Skeletal muscle satellite cell (primary cell): ENCODE measurements at regions not wholly inside any gene's neighbourhood (a gene's known extent, or its start where the extent isn't known, plus 50 kb on each side); places are given as distances from the start of the nearest gene placed in this dataset.

Experiments used
- H3K27me3 ChIP-seq: 2 replicates; pipeline ENCODE4 v1.7.0; 2013; ENCODE audit warnings: low read length; ENCODE audit not compliant: control insufficient read depth, insufficient read depth
- H3K36me3 ChIP-seq: 2 replicates; pipeline ENCODE4 v1.7.0; 2013; ENCODE audit warnings: mild to moderate bottlenecking, control low read depth, low read length; ENCODE audit not compliant: insufficient read depth
- H3K4me1 ChIP-seq: 2 replicates; pipeline ENCODE4 v1.7.0; 2013; ENCODE audit warnings: low read length; ENCODE audit not compliant: control insufficient read depth, insufficient read depth
- H3K4me2 ChIP-seq: 2 replicates; pipeline ENCODE4 v1.7.0; 2013; ENCODE audit warnings: mild to moderate bottlenecking, low read length
- H3K4me3 ChIP-seq: 2 replicates; pipeline ENCODE4 v1.7.0; 2013; ENCODE audit warnings: low read length
- H3K9ac ChIP-seq: 2 replicates; pipeline ENCODE4 v1.7.0; 2013; ENCODE audit warnings: mild to moderate bottlenecking, low read depth, low read length, moderate library complexity
- H3K9me3 ChIP-seq: replicated peaks from 2 replicates; pipeline ENCODE4 v1.7.0; 2013; ENCODE audit warnings: mild to moderate bottlenecking, control low read depth, low read length

DNA sequence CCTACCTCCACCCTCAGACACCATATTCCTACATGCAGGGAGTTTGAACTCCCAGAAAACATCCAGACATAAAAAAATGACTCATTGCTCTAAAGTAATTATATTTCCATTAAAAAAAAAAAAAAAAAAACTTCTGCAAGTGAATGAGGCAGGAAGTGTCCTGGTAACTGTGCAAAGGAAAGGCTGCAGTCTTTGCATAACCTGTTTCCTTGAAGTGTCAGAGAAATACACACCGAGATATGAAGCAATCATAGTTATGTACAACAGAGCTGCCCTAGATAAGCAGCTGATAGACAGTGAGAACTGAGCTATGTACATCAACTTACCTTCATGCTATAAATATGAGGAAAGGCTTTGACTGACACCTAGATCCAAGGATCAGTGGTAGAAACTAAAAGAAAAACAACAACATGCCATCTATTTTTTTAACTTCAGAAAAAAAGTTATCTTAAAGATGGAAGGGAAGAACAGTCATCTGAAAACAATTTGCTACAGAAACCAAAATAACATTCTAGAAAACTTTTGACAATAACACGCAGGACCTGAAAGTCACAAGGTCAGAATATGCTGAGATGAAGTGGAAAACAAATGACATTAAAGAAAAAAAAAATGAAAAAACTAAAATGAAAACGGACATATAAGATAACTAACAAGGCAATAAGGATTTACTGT lies 263.2 kb downstream of the SEC23A start:
- Histone ChIP-seq H3K4me2 (no peak overlapping the region), H3K4me1 (peaks cover 10% of the 10 kb centered on the region), H3K9ac (no peak overlapping the region), H3K4me3 (no peak overlapping the region), H3K9me3 (no peaks in the 10 kb centered on the region), H3K36me3 (no peaks in the 10 kb centered on the region), H3K27me3 (no peaks in the 10 kb centered on the region)

GRCh38 chr14:38838979-38839323 lies 264.1 kb downstream of the SEC23A start:
- Histone ChIP-seq H3K4me2 (no peak overlapping the region), H3K4me3 (no peak overlapping the region), H3K4me1 (peaks cover 10% of the 10 kb centered on the region), H3K9me3 (no peaks in the 10 kb centered on the region), H3K36me3 (no peaks in the 10 kb centered on the region), H3K27me3 (no peaks in the 10 kb centered on the region), H3K9ac (no peak overlapping the region)

GRCh38 chr14:38838049-38838978 lies 264.7 kb downstream of the SEC23A start:
- Histone ChIP-seq H3K9me3 (no peaks in the 10 kb centered on the region), H3K27me3 (no peaks in the 10 kb centered on the region), H3K4me1 (peaks cover 10% of the 10 kb centered on the region), H3K9ac (no peak overlapping the region), H3K4me3 (no peak overlapping the region), H3K4me2 (no peak overlapping the region), H3K36me3 (no peaks in the 10 kb centered on the region)

DNA sequence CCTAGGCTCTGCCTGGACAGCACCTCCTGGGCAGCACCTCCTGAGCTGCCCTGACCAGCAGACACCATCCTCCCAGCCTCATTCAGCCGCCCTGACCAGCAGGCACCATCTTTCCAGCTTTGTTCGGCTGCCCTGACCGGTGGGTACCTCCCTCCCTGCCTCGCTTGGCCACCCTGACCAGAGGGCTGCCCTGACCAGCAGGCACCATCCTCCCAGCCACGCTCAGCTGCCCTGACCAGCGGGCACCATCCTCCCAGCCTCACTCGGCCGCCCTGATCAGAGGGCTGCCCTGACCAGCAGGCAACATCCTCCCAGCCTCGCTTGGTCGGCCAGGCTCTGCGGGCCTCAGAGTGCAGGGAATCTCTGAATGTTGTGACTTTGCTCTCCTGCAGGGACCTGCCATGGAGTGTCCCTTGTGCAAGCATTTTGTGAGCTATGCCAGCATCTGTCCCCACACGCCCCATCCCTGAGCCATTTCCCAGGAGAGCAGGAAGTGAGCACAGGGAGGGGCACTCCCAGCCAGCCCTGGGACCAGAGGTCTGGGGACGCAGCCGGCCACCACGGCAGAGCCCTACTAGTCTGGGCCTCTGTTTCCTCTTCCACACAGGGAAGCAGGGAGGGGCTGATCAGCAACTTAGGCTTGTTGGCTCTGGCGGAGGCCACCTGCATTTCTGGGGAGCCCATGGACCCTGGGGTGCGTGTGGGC lies 265.5 kb downstream of the SEC23A start:
- Histone ChIP-seq H3K4me1 (peaks cover 10% of the 10 kb centered on the region), H3K9me3 (no peaks in the 10 kb centered on the region), H3K9ac (no peak overlapping the region), H3K36me3 (no peaks in the 10 kb centered on the region), H3K4me2 (no peak overlapping the region), H3K27me3 (peaks cover 1% of the 10 kb centered on the region), H3K4me3 (no peak overlapping the region)

DNA sequence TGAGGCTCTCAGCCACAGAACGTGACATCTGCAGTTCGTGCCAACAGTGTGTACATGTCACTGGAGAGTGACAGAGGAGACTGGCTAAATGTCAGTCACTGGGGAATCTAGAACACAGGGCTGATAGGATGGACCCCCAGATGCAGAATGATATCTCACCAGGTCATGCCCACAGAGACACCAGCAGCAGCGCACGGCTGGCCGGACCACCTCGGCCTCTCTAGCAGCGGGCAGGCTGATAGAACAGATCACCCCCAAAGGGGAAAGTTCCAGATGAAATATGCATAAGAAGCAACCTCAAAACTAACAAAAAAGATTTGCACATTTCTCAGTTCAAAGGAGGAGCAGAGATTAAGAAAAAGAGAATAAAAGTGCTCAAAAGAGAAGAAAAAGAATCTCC lies 266.5 kb downstream of the SEC23A start:
- peaks cover 3% of the 10 kb centered on the region for H3K27me3 ChIP-seq
- H3K4me3 ChIP-seq = no peak overlapping the region

GRCh38 chr14:38835874-38836273 lies 267.2 kb downstream of the SEC23A start:
- Histone ChIP-seq H3K4me2 (no peak overlapping the region), H3K9me3 (no peaks in the 10 kb centered on the region), H3K36me3 (no peaks in the 10 kb centered on the region), H3K4me1 (peaks cover 10% of the 10 kb centered on the region), H3K4me3 (no peak overlapping the region), H3K27me3 (peaks cover 3% of the 10 kb centered on the region), H3K9ac (no peak overlapping the region)

More for the DNA sequence above, 266.5 kb downstream of the SEC23A start:
- Histone ChIP-seq H3K4me1 (peaks cover 10% of the 10 kb centered on the region), H3K9ac (no peak overlapping the region), H3K9me3 (no peaks in the 10 kb centered on the region), H3K4me2 (no peak overlapping the region), H3K36me3 (no peaks in the 10 kb centered on the region)

GRCh38 chr14:38828183-38828827 lies 274.7 kb downstream of the SEC23A start:
- H3K4me1 ChIP-seq = no peaks in the 10 kb centered on the region
- H3K27me3 ChIP-seq = peaks cover 3% of the 10 kb centered on the region
- no peak overlapping the region for H3K4me3 ChIP-seq
- no peak overlapping the region for H3K4me2 ChIP-seq
- no peaks in the 10 kb centered on the region for H3K9me3 ChIP-seq
- H3K9ac ChIP-seq = no peak overlapping the region
- no peaks in the 10 kb centered on the region for H3K36me3 ChIP-seq

DNA sequence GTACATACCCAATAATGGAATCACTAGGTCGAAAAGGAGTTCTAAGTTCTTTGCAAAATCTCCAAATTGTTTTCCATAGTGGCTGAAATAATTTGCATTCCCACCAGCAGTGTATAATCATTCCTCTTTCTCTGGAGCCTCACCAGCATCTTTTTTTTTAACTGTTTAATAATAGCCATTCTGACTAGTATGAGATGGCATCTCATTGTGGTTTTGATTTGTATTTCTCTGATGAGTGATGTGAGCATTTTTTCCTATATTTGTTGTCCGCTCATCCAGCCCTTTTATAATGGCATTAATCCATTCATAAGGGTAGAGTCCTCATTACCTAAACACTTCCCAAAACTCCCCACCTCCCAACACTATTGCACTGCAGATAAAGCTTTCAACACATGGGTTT lies 278.3 kb downstream of the SEC23A start:
- Histone ChIP-seq H3K36me3 (no peaks in the 10 kb centered on the region), H3K4me1 (no peaks in the 10 kb centered on the region), H3K9ac (no peak overlapping the region), H3K4me2 (no peak overlapping the region), H3K9me3 (no peaks in the 10 kb centered on the region), H3K4me3 (no peak overlapping the region), H3K27me3 (no peaks in the 10 kb centered on the region)

- H3K27me3 ChIP-seq = no peaks in the 10 kb centered on the region
- H3K4me3 ChIP-seq = no peak overlapping the region
- H3K9ac ChIP-seq = no peak overlapping the region
- H3K9me3 ChIP-seq = no peaks in the 10 kb centered on the region
- H3K4me1 ChIP-seq = no peaks in the 10 kb centered on the region
- no peak overlapping the region for H3K4me2 ChIP-seq
- H3K36me3 ChIP-seq = no peaks in the 10 kb centered on the region
These were observed 284.5 kb downstream of the SEC23A start for GRCh38 chr14:38818555-38818954.

- no peaks in the 10 kb centered on the region for H3K36me3 ChIP-seq
- H3K9ac ChIP-seq = no peak overlapping the region
- H3K27me3 ChIP-seq = no peaks in the 10 kb centered on the region
- no peak overlapping the region for H3K4me3 ChIP-seq
- no peak overlapping the region for H3K4me2 ChIP-seq
- H3K9me3 ChIP-seq = no peaks in the 10 kb centered on the region
- H3K4me1 ChIP-seq = no peaks in the 10 kb centered on the region
These were observed 294.1 kb downstream of the SEC23A start for GRCh38 chr14:38808734-38809455.

DNA sequence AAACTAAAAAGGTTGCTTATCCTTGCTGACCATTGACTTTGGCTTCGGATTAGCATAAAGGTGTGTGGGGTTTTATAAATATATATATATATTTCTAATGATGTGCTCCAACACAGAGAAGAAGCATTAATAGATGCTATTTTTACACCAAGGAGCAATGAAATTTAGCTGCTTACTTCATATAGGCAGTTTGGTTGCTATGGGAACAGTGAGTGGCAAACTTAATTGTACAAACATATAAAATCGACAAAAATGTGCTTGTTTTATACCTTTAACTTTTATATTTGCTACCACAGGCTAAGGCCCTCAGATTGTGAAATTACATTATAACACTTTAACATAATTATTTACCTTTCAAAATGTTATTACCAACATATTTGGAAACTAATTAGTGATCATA lies 303.4 kb downstream of the SEC23A start:
- no peaks in the 10 kb centered on the region for H3K27me3 ChIP-seq
- no peaks in the 10 kb centered on the region for H3K36me3 ChIP-seq
- no peak overlapping the region for H3K9ac ChIP-seq
- no peaks in the 10 kb centered on the region for H3K4me1 ChIP-seq
- no peaks in the 10 kb centered on the region for H3K9me3 ChIP-seq
- H3K4me2 ChIP-seq = no peak overlapping the region
- no peak overlapping the region for H3K4me3 ChIP-seq
